GM12873 (cell line): ENCODE measurements at regions not wholly inside any gene's neighbourhood (a gene's known extent, or its start where the extent isn't known, plus 50 kb on each side); places are given as distances from the start of the nearest gene placed in this dataset.

Experiments used
- CTCF ChIP-seq: IDR thresholded peaks from 2 replicates; pipeline ENCODE4 v1.5.1; 2012; ENCODE audit warnings: low read depth, mild to moderate bottlenecking, moderate library complexity, low read length, control low read depth; ENCODE audit not compliant: insufficient read depth; ENCODE audit errors: missing control alignments

GRCh38 chr15:70351391-70351790 is 253.7 kb upstream of the TLE3 start:
- TF ChIP-seq CTCF: no peak

GRCh38 chr15:70348581-70349344 is 251.0 kb upstream of the TLE3 start:
- no peak for TF ChIP-seq CTCF

- TF ChIP-seq CTCF: no peak
Observed at GRCh38 chr15:70348226-70348543, 250.5 kb upstream of the TLE3 start.

- TF ChIP-seq CTCF: no peak
Observed at GRCh38 chr15:70347321-70348225, 249.9 kb upstream of the TLE3 start.

- no peak for TF ChIP-seq CTCF
Observed at GRCh38 chr15:70345251-70346019, 247.7 kb upstream of the TLE3 start.

GRCh38 chr15:70344666-70345065 is 246.9 kb upstream of the TLE3 start:
- no peak for TF ChIP-seq CTCF
